HL-60 (cell line): ENCODE measurements at regions not wholly inside any gene's neighbourhood (a gene's known extent, or its start where the extent isn't known, plus 50 kb on each side); places are given as distances from the start of the nearest gene placed in this dataset.

Source experiments
- GABPA ChIP-seq: IDR thresholded peaks from 2 replicates; pipeline ENCODE4 v1.6.1; 2012; ENCODE audit warnings: low read depth
- POLR2AphosphoS5 ChIP-seq: IDR thresholded peaks from 2 replicates; pipeline ENCODE4 v1.6.1; 2012; ENCODE audit warnings: low read depth
- REST ChIP-seq: IDR thresholded peaks from 2 replicates; pipeline ENCODE4 v1.6.1; 2012; ENCODE audit warnings: low read depth; ENCODE audit not compliant: insufficient replicate concordance
- SPI1 ChIP-seq: IDR thresholded peaks from 2 replicates; pipeline ENCODE4 v1.6.1; 2012; ENCODE audit warnings: low read depth, mild to moderate bottlenecking, borderline replicate concordance
- TF ChIP-seq, protein P1 (sequence below): IDR thresholded peaks from one replicate; pipeline ENCODE4 v1.5.1; 2011; ENCODE audit warnings: low read length, control low read depth, inconsistent platforms; ENCODE audit not compliant: insufficient read depth

GRCh38 chr7:32298408-32299132 lies 191.6 kb downstream of the LSM5 start:
- TF ChIP-seq, protein P1, sequence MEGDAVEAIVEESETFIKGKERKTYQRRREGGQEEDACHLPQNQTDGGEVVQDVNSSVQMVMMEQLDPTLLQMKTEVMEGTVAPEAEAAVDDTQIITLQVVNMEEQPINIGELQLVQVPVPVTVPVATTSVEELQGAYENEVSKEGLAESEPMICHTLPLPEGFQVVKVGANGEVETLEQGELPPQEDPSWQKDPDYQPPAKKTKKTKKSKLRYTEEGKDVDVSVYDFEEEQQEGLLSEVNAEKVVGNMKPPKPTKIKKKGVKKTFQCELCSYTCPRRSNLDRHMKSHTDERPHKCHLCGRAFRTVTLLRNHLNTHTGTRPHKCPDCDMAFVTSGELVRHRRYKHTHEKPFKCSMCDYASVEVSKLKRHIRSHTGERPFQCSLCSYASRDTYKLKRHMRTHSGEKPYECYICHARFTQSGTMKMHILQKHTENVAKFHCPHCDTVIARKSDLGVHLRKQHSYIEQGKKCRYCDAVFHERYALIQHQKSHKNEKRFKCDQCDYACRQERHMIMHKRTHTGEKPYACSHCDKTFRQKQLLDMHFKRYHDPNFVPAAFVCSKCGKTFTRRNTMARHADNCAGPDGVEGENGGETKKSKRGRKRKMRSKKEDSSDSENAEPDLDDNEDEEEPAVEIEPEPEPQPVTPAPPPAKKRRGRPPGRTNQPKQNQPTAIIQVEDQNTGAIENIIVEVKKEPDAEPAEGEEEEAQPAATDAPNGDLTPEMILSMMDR, result no peak
- TF ChIP-seq REST, result no peak
- TF ChIP-seq POLR2AphosphoS5, result no peak
- TF ChIP-seq GABPA, result no peak
- TF ChIP-seq SPI1, result no peak
